ENCODE measurements at regions not wholly inside any gene's neighbourhood (a gene's known extent, or its start where the extent isn't known, plus 50 kb on each side); places are given as distances from the start of the nearest gene placed in this dataset.

DNA sequence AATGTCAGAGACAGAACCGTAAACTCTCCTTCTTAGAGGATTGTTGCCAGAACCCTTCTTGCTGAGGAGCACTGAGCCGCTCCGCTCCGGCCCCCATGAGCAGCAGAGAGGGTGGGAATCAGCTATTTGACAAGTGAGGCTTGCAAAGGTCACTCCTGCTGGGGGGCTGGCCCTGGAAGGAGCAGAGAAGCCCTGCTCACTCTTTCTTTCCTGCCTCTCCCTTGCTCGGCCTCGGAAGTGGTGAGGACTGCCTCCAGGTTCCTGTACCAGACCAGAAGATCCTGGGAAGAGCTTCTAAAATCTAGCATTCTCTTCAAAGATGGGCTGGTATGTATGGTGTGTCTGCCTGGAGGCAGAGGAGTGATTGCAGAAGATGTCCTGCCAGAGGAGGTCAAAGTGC is 168.6 kb upstream of the NECTIN1 start:
- no peak for TF ChIP-seq EZH2 (IDR thresholded peaks at IDR 0.05; ENCODE audit: borderline replicate concordance, control insufficient read depth, low read depth, low read length)
- TF ChIP-seq POLR2AphosphoS5 (IDR thresholded peaks at IDR 0.05; ENCODE audit: low read length), result no peak
- no peak for TF ChIP-seq CTCF (IDR thresholded peaks at IDR 0.05 in 2 of 3, conservative IDR thresholded peaks at IDR 0.05 in 1 of 3; ENCODE audit: control insufficient read depth in 2 of 3, extremely low read depth in 1 of 3, insufficient read depth in 1 of 3, low read depth in 3 of 3, low read length in 3 of 3)
- no peak for TF ChIP-seq BACH1 (IDR thresholded peaks at IDR 0.05; ENCODE audit: borderline replicate concordance)
- no peak for TF ChIP-seq GATAD2B (conservative IDR thresholded peaks at IDR 0.05; ENCODE audit: low read depth)
- no peak for TF ChIP-seq NFYA (IDR thresholded peaks at IDR 0.05; ENCODE audit: borderline replicate concordance, low read depth, low read length)
- no peak for TF ChIP-seq FOXM1 (IDR thresholded peaks at IDR 0.05; ENCODE audit: low read depth, low read length)
